ENCODE measurements at regions not wholly inside any gene's neighbourhood (a gene's known extent, or its start where the extent isn't known, plus 50 kb on each side); places are given as distances from the start of the nearest gene placed in this dataset.

DNA sequence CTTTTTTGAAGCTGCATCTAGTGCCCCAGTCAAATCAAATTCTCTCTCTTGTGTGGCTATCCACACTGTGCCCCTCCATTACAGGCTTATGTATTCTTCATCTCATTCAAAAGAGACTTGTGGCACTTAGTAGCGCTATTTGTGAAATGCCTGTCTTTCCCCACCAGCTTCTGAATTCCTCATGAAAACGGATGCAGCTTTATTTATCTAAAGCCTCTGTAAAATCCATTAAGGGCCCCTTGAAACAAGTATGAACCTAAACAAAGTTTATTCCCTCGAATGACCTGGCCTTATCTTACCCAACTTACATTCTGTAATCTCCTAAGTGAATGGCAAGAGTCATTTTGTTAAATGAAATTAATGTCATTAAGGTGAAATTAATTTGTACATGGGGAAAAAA is 417.4 kb upstream of the PIK3C3 start:
- TF ChIP-seq, protein P1, sequence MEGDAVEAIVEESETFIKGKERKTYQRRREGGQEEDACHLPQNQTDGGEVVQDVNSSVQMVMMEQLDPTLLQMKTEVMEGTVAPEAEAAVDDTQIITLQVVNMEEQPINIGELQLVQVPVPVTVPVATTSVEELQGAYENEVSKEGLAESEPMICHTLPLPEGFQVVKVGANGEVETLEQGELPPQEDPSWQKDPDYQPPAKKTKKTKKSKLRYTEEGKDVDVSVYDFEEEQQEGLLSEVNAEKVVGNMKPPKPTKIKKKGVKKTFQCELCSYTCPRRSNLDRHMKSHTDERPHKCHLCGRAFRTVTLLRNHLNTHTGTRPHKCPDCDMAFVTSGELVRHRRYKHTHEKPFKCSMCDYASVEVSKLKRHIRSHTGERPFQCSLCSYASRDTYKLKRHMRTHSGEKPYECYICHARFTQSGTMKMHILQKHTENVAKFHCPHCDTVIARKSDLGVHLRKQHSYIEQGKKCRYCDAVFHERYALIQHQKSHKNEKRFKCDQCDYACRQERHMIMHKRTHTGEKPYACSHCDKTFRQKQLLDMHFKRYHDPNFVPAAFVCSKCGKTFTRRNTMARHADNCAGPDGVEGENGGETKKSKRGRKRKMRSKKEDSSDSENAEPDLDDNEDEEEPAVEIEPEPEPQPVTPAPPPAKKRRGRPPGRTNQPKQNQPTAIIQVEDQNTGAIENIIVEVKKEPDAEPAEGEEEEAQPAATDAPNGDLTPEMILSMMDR (IDR thresholded peaks at IDR 0.05) = no peak
- no peak for TF ChIP-seq EP300 (IDR thresholded peaks at IDR 0.05)
